GM23338 (cell line): ENCODE measurements at regions not wholly inside any gene's neighbourhood (a gene's known extent, or its start where the extent isn't known, plus 50 kb on each side); places are given as distances from the start of the nearest gene placed in this dataset.

Experiments
- CTCF ChIP-seq, 2 experiments: fragments of 200-600 bp in 1 of 2; sonication (generic) in 1 of 2; conservative IDR thresholded peaks; 2 replicates each; pipeline versions ENCODE4 v1.5.1 to v1.6.1; 2016 to 2017; ENCODE audit warnings: antibody characterized with exemption in 2 of 2, low read depth in 2 of 2, mild to moderate bottlenecking in 2 of 2, moderate library complexity in 1 of 2
- EZH2 ChIP-seq: fragments of 200-600 bp; sonication (generic); IDR thresholded peaks from one replicate; pipeline ENCODE4 v1.8.0; 2017; ENCODE audit warnings: antibody characterized with exemption, mild to moderate bottlenecking, low read depth; ENCODE audit not compliant: unreplicated experiment
- EZH2phosphoT487 ChIP-seq: fragments of 200-600 bp; sonication (generic); IDR thresholded peaks from one replicate; pipeline ENCODE4 v1.8.1; 2018; ENCODE audit warnings: antibody characterized with exemption; ENCODE audit not compliant: unreplicated experiment
- JUNB ChIP-seq: IDR thresholded peaks from one replicate; pipeline ENCODE4 v1.6.1; 2016; ENCODE audit warnings: antibody characterized with exemption; ENCODE audit not compliant: unreplicated experiment
- NANOG ChIP-seq: IDR thresholded peaks from 2 replicates; pipeline ENCODE4 v1.6.1; 2016; ENCODE audit warnings: antibody characterized with exemption, borderline replicate concordance
- POLR2AphosphoS5 ChIP-seq: IDR thresholded peaks from 2 replicates; pipeline ENCODE4 v1.6.1; 2016; ENCODE audit warnings: antibody characterized with exemption, low read depth
- TF ChIP-seq, protein P1 (sequence below): IDR thresholded peaks from one replicate; pipeline ENCODE4 v1.6.1; 2018; ENCODE audit warnings: antibody characterized with exemption; ENCODE audit not compliant: unreplicated experiment

DNA sequence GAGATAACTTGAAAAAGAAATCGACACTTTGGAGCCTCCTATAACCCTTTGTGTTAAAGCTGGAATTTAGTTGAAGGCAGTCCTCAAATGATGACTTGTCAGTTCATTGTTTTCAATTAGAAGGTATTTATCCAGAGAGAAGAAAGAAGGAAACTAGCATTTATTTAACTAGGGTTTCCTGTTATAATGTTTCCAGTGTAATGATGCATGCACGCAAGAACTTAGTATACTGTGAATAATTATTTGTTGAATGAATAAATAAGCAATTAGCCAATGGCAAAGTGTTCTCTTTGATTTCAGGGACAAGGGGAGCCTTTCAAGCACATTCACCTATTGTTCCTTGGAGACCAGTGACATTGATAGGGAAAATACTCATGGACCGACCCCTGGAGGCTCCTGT lies 307.4 kb downstream of the KLF5 start:
- TF ChIP-seq POLR2AphosphoS5 (no peak), CTCF (conservative IDR thresholded peaks at IDR 0.05; ENCODE audit: low read depth in 2 of 2) (no peak), JUNB (no peak), EZH2phosphoT487 (no peak), NANOG (no peak), EZH2 (no peak)
- TF ChIP-seq, protein P1, sequence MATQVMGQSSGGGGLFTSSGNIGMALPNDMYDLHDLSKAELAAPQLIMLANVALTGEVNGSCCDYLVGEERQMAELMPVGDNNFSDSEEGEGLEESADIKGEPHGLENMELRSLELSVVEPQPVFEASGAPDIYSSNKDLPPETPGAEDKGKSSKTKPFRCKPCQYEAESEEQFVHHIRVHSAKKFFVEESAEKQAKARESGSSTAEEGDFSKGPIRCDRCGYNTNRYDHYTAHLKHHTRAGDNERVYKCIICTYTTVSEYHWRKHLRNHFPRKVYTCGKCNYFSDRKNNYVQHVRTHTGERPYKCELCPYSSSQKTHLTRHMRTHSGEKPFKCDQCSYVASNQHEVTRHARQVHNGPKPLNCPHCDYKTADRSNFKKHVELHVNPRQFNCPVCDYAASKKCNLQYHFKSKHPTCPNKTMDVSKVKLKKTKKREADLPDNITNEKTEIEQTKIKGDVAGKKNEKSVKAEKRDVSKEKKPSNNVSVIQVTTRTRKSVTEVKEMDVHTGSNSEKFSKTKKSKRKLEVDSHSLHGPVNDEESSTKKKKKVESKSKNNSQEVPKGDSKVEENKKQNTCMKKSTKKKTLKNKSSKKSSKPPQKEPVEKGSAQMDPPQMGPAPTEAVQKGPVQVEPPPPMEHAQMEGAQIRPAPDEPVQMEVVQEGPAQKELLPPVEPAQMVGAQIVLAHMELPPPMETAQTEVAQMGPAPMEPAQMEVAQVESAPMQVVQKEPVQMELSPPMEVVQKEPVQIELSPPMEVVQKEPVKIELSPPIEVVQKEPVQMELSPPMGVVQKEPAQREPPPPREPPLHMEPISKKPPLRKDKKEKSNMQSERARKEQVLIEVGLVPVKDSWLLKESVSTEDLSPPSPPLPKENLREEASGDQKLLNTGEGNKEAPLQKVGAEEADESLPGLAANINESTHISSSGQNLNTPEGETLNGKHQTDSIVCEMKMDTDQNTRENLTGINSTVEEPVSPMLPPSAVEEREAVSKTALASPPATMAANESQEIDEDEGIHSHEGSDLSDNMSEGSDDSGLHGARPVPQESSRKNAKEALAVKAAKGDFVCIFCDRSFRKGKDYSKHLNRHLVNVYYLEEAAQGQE, result no peak
